SHP77 treated with DMSO at 0.1 percent for 48 hours (cell line): ENCODE measurements at regions not wholly inside any gene's neighbourhood (a gene's known extent, or its start where the extent isn't known, plus 50 kb on each side); places are given as distances from the start of the nearest gene placed in this dataset.

ENCODE experiments used
- DNase-seq: peaks from one replicate; lab custom pipeline; 2025; lab: John Stamatoyannopoulos, UW

DNA sequence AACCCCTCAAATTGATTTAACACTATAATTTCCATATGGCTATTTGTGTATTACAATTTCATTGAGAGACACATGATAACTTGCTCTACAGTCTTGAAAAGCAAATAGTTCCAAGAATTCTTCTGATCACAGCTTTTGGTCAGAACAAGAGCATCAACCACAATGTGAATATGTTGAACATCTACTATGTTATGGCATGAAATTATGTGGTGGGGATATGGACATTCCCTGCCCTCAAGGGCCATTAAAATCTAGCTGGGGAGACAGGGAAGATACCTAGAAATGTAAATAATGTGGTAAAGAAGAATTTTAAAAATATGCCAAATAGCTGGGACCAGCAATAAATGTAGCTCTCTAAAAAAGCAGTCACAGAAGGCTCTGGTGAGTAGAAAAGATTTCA is 262.2 kb downstream of the FZD1 start:
- no peak for DNase-seq

DNA sequence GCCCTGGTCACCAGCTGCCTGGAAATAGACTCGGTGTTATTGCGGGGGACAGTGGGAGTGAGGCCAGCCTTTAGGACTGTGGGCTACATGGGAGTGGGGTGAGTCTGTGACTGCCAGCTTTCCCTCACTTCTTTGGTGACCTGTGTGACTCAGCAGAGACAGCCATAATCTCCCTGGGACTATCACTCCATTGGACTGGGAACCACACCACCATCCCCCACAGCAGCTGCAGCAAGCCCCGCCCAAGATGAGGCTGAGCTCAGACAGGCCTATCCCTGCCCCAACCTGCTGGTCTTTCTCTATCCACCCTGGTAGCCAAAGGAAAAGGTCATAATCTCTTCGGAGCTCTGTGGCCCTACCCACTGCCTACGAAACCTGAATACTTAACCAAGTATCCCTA is 263.2 kb downstream of the FZD1 start:
- DNase-seq: no peak

DNA sequence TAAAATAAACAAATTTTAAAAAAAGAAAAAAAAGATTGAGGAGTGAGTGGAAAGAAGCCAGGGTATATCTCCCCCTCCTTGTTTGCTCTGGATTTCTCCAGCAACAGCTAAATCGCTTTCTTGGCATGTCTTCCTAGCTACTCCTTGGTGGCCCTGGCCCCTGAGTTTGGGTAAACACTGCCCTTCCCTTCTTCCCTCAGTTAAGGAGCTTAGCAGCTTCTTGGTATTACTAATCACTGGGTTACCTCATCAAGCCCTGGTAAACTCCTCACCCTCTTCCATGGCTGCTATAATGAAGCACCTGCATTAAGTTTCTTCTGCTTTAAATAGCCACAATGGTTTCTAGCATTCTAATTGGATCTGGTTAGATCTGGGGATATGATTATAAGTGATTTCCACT is 269.8 kb downstream of the FZD1 start:
- no peak for DNase-seq

DNA sequence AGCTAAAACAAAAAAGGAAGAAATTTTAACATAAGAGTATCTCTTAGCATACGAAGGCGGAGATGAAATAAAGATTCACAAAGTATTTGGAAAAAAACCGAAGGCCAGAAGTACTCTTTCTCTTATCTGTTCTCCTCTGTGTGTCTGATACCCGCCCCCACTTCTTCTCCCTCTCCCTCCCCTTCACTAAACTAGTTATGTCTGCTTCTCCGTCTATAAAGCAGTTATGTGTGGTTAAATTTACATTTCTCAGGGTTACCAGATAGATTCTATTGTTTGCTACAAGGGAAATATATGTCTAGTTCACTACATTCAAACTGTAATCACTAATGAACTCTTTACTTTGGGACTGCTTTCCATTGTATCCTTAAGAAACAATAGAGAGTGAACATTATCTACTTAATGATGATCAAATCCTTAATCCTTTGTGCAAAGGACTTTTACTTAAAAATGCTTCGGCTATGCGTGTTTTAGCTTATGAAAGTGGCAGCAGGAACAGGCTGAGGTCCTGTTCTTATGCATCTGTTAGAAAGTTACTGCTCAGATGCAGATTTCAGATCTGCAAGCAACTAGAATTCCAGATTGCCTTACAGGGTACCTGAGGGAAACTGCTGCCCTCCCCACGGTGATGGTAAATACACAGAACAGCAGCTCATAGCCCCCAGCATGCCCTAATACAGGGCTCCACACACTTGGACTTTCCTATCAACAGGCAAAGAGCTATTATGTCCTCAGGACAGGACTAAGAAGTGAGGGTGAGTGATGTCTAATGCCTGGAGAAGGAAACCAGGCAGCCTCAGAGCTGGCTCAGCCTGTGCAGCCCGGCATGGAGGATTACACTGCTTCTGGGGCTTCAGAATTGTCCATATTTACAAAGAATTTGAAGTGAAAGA is 273.3 kb downstream of the FZD1 start:
- DNase-seq: no peak

DNA sequence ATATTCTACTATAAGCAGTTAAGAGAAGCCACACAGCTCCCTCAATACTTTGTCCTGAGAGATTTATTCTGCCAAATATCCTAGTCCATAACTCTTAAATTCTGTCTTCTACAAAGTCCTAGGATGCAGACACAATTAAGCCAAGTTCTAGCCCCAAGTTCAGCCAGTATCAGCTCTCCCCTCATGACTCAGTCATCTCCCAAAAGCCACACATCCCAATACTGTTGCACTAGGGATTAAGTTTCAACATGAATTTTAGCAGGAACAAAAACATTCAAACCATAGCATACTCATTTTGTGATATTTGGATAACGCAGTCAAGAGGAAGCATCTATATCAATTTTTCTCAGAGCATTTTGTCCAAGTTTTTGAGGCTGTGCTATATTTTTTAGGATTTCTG is 277.4 kb downstream of the FZD1 start:
- no peak for DNase-seq

DNA sequence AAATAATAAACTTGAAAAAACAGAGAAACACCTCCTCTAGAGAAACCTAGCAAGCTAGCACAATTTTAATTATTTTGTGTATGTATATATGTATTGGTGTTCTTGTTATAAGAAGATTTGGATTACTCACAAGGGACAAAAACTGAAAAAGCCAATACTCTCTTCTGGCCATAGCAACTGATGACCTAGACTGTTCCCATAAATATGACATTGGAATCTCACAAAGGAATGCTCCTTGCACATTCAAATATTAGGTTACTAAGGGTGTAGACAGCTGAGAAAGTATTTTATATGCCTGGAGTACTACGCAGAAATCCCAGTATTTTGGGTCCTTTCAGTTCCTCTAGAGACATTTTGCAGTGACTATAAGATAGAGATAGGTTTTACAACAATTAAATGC is 279.4 kb downstream of the FZD1 start:
- DNase-seq: no peak

DNA sequence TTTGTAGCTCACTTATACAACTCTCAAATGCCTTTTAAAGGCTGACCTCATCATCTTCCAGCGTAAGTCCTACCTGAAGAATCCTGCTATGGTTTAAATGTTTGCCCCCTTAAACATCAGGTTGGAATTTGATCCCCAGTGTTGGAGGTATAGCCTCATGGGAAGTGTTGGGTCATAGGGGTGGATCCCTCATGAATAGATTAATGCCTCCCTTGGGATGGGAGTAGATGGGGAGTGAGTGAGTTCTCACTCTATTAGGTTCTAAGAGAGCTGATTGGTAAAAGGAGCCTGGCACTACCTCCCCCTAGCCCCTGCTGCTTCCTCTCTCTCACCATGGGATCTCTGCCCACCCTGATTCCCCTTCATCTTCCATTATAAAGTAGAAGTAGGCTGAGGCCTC is 285.6 kb downstream of the FZD1 start:
- DNase-seq: no peak

DNA sequence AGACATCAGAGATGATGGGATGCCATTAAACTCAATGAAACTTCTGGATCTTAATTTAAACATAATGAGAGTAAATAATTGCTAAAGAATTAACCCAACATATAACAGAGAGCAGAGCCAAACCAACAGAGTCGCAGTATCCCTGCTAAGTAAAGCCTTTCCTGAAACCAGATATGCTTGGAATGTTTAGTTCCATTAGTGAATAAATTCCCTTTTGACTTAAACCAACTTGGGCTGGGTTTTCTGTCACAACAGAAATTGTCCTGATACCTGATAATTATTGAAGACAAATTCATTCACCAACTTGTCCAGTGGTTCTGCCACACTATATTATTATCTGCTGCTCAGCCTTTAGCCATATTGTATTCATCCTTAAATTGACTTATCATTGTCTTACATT is 286.7 kb downstream of the FZD1 start:
- DNase-seq: no peak

DNA sequence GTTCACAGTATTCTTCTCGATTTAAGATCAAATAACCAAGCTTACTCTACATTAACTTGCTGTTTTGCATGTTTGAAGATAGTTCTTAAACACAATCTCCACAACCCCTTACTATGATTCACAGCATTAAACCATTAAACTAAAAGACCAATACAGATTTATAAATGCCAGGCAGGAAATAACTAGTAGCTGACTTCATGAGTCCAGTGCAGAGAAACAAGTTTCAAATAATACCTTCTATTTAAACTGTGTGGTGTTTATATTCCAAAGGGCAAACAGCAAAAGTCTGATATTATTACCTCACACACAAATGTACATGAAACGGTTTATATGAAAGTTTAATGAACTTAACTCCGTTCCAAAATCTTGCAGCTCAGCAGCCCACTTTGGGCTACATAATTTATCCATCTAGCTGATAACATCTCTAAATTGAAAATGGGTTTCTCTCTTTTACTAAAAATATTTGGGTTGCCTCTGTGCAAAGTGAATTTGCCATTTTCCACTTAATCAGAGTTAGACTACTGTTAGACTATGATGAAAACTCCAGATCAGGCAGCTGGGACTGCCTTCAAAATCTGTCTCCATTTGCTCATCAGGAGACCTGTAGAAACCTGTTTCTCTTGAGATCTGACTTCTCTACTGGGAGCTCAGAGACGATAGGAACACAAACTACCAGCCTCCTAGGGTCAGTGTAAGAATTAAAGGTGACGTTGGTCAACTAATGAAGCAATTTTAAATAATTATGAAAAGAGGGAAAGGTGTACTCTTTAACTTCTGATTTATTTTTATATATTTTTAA is 287.3 kb downstream of the FZD1 start:
- no peak for DNase-seq

DNA sequence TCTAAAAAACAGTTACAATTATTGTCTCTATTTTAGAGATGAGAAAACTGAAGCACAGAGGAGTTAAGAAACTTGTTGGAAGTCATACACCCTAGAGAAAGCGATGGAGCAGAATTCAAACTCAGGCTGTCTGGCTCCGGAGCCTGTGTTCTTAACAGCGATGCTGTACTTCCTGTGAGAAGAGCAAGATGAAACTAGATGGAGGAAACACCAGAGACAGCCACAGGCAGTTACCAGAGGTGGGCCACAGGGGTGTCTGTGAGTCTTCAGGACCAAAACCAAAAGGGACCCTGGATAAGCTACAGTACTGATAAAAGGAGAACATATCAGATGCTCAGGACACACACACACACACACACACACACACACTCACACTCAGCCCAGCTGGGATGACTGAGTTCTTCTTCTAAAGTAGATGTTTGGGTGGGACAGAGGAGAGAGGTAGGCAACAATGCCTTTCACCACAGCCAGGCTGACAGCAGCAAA is 289.2 kb downstream of the FZD1 start:
- DNase-seq: no peak

DNA sequence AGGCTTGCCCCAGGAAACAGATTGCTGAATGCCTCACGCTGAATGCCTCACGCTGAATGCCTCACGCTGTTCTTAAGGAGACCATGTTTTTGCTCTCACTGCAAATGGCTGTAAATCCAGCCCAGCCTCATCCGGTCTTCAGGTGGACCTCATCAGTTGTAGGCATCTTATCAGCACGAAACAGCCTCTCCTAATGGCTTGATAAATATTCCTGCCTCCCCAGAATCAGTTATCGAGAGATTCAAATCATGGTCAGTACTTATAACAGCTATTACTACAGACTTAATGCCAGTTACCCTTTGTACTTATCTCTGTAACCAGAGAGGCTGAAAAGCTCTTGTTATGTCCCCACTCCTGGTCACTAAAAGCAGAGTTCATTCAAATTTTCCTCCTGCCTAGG is 290.6 kb downstream of the FZD1 start:
- DNase-seq: no peak

DNA sequence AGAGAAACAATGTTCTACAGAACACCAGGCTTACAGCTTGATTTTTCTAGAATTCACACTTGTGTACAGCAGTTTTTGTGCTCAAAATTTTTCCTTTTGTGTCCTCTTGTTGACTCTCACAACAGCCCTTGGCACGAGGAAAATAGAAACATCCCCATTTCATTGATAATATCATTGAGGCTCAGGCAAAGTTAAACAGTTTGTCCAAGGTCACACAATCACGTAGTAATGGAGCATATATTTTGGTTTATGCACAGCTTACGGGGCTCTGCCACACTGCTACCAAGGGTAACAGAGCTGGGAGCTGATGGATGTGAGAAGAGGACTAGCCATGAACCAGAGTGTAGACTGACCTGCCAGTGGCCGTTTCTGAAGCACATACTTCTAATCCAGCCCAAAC is 292.0 kb downstream of the FZD1 start:
- DNase-seq: no peak

DNA sequence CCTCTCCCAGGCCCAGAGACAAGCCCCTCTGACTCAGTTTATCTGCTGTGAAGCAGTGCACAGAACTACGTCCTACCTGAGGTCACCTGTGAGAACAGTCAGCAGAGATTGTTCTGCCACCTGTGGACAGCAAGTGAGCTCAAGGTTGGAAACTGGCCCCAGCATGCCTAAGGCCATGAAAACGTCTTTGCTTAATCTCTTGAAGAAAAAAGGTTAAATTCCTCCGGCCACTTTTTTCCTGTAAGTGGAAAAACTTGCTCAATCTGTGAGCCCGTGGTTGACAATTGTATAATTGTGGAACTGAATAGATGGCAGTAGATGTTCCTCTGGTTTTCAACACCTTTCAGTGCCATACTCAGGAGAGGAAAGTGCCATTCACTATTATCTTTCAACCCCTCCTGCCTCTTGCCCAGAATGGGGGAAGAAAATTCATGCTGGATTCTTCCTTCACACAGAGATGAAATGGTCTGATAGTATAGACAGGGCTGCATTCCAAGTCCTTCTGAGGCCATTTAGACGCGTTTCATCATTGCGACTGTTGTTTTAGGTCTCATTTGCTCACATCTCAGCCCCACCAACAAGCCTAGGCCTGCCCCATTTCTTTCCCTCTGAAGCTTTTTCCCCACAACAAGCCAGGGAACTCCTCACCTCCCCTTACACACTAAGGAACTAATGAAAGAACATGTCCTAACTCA is 292.9 kb downstream of the FZD1 start:
- DNase-seq: no peak

DNA sequence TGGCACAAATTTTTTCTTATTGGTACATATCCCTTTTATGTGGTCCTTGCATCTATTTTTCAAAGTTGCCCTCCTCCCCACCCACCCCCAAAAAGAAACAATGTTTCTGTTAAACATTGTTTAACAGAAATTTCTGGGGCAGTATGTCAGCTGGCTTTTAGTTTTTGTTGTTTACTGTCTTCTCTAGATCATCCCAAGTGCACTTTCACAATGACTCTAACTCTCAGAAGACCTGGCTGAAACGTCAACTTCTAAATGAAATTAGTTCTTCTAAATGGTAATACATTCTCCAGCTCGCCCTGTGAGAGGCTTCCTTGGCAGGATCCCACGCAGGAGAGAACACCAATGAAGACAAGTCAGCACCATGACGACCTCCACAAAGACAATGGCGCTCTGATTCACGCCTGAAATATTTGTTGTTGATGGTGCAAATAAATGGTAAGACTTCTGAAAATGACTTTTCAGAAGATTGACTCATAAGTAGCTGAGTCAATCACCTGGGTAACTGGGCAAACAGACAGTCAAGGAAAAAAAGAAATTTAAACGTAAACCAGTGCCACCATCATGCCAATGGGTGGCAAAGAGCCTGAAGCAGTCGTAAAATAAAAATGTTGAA is 293.7 kb downstream of the FZD1 start:
- DNase-seq: no peak

DNA sequence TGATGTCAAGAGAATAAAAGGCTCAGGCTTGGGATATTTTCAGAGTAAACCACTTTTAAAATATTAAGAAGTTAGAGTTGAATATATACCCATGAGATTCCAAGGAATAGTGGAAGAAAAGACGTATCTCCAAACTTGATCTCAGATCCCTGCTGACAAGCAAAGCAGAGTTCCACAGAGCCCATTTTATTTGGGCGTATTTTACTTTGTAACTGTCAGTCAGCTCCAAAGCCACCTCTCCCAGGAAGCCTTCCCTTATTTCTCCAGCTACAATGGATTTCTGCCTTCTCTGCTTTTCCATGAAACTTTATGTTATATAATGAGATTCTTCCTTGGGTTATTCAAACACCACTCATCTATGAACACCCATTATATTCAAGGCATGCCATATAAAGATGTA is 295.7 kb downstream of the FZD1 start:
- no peak for DNase-seq

DNA sequence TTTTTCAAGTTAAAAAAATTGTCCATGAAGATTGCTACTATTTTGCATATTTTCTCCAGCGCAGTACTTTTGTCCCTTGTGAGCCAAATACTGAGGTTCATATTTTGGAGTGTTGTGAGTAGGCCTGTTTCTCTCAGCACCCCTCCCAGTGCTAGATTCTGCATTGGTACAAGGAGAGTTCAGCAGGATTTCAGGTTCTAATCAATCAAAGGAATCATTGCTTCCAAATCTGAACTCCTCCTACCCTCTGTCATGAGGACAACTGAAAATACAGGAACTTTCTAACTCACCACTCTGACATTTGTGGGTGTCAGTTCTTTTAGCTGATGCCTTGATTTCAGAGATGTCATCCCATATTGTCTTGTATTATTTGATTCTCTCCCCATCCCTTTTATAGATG is 299.9 kb downstream of the FZD1 start:
- no peak for DNase-seq

DNA sequence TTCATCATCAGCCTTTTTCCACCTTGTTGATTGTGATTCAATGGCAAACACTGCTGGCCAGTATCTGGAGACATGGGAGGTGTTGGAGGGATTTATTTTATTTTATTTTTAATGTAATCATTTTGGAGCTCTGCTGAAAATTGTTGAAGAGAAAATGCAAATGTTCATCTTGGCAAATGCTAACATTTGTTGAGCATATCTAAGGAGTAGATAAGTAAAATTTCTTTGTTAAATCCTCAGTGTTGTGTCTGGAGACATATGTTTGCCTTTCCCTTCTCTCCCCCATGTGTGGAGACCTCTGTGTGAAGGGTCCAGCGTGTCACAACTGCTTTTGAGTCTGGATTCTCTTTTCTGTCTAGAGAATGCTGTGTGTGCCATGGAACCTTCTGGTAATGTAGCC is 300.3 kb downstream of the FZD1 start:
- DNase-seq: no peak

DNA sequence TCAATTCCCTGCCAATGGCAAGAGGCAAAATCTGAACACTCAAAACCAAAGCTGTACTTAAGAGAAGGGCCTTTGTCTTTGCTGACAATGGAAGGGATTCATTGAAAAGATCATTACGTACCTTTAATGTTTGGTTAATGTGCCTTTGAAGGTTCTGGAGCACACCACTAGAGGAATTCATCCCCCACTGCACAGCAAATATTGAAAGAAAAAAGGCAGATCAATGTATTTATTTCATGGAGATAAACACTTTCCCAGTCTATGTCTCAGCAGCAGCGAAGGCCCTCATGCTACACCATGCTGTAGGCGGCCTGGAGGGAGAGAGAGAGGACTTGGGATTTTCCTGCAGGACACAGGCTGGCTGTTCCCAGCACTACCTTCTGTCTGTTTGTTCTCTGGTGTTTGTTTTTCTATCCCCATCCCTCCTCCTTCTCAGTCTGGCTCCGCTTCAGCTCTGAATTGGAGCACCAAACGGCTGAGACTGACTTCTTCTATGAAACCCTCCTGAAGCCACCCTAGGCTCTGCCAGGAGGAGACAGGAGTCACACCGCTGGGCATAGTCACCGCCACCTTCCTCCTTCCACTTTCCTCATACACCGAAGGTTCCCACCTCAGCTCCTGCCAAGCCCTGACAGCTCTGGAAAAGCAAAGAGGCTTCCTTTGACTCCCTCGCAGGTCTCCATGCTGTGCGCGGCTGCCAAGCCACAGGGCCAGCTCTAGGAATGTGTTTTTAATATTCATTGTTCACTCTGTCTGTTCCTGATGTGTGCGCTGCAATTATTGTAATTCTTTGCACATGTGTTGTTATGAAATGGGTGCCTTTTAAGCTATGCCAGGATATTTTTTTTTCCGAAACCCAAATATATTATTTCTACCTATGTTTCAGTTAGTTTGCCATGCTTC is 301.5 kb downstream of the FZD1 start:
- peak; percentile 88 for DNase-seq

DNA sequence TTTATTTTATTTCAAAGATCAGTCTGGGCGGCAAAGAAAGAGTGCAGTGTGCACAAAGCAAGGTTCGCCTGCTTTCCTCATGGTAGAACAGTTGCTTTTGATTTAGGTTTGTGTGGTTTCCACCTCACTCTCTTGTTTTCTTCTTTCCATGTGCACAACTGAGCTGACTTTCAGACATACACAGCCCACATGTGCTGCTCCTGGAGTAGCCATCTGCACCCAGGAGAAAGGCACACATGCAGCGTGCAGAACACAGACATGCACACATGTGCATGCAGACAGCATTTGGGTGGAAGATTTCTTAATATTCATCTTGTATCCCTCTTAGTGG is 302.1 kb downstream of the FZD1 start:
- peak; percentile 37 for DNase-seq

DNA sequence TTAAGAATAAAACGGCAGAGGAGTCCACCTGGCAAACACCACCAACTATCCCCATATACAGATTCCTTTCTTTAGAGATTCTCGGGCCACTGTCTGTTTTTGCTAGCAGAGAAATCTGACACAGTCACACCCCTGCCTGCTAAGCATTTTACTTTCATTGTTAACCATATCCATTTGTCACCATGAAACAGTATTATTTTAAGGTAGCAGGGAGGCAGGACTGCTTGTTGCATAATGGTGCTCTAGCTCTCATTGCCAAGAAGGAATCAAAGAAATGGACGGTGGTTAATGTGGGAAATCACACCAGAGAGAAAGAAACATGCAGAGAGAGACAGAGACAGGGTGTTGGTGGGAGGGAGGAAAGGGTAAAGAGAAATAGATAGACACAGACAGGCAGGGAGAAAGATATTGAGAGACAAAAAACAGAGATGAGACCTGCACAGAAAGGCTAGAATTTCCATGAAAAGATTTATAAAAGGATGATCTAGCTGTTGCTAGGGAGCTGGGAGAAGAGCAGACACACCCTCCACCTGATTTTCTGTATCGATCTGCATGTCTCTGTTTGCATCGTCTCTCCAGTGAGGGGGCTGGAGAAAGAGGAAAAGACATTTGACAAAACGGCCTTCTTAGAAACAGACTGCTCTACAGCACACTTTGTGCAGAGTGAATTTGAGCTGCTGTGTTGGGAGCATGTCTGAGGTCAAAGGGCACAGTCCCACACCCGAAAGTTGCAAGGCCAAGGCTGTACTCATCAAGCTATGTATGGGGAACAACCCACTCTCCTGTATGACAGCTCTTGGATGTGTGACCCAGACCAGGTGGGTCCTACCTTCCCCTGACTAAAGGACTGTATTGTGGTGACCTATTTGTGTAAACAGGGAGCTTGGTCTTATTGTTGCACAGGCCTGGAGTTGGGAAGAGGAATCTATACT is 303.1 kb downstream of the FZD1 start:
- no peak for DNase-seq
